ENCODE measurements at regions not wholly inside any gene's neighbourhood (a gene's known extent, or its start where the extent isn't known, plus 50 kb on each side); places are given as distances from the start of the nearest gene placed in this dataset.

DNA sequence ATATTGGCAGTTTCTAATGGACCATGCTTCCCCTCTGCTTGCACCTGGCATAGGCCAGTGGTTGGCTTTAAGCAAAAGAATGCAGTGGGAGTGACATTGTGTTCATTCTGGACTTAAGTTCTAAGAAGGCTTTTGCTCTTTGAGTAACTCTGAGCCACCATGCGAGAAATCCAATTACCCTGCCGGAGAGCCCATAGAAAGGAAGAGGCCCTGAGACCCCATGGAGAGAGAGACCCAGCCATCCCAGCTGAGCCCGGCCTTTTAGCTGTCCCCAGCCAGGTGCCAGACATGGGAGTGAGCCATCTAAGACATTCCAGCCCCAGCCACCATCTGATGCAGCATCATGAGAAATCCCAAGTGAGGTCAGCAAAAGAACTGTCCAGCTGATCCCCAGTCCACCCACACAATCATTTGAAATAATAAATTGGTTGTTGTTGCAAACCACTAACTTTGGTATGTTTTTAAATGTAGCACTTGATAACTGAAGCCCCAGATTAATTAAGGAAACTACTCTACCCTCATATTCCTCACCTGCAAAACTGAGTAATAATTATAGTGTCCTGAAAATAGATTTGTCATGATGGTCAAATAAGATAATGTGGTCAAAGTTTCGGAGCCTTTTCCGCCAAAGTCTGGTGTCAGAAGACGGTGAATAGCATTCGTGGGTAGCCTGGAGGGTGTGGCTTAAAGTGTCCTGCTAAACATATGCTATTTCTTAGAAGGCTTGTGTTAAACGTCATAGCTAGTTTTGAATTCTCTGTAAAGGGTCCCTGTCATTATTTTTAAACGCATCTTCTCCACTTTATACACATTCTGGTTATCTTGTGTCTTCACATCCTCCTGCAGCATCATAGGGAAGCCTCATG lies 166.6 kb upstream of the PELI2 start:
- Histone ChIP-seq H3K27me3 (ENCODE audit: low read length) (no peaks in the 10 kb centered on the region), H3K4me3 (ENCODE audit: insufficient read depth, low read length, poor library complexity, severe bottlenecking) (no peak overlapping the region), H3K9ac (ENCODE audit: low read length) (no peak overlapping the region), H3K4me2 (ENCODE audit: low read depth, low read length, poor library complexity, severe bottlenecking) (no peak overlapping the region), H3K27ac (ENCODE audit: low read depth, low read length) (no peak overlapping the region), H3K9me3 (ENCODE audit: insufficient read depth, low read length) (no peaks in the 10 kb centered on the region), H4K20me1 (ENCODE audit: low read depth, low read length) (no peaks in the 10 kb centered on the region), H3F3A (ENCODE audit: insufficient read depth) (no peaks in the 10 kb centered on the region), H3K9me2 (replicated peaks; ENCODE audit: insufficient read depth, low read length) (no peaks in the 10 kb centered on the region), H3K79me2 (ENCODE audit: insufficient read depth, low read length) (no peaks in the 10 kb centered on the region), H3K36me3 (ENCODE audit: low read length) (no peaks in the 10 kb centered on the region), H2AFZ (ENCODE audit: low read depth, low read length, severe bottlenecking) (no peak overlapping the region)
- TF ChIP-seq, protein P1, sequence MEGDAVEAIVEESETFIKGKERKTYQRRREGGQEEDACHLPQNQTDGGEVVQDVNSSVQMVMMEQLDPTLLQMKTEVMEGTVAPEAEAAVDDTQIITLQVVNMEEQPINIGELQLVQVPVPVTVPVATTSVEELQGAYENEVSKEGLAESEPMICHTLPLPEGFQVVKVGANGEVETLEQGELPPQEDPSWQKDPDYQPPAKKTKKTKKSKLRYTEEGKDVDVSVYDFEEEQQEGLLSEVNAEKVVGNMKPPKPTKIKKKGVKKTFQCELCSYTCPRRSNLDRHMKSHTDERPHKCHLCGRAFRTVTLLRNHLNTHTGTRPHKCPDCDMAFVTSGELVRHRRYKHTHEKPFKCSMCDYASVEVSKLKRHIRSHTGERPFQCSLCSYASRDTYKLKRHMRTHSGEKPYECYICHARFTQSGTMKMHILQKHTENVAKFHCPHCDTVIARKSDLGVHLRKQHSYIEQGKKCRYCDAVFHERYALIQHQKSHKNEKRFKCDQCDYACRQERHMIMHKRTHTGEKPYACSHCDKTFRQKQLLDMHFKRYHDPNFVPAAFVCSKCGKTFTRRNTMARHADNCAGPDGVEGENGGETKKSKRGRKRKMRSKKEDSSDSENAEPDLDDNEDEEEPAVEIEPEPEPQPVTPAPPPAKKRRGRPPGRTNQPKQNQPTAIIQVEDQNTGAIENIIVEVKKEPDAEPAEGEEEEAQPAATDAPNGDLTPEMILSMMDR (IDR thresholded peaks at IDR 0.05; ENCODE audit: insufficient read depth, low read length, poor library complexity, severe bottlenecking), result no peak
- no peak for TF ChIP-seq EZH2phosphoT487 (conservative IDR thresholded peaks at IDR 0.05; ENCODE audit: low read length)

DNA sequence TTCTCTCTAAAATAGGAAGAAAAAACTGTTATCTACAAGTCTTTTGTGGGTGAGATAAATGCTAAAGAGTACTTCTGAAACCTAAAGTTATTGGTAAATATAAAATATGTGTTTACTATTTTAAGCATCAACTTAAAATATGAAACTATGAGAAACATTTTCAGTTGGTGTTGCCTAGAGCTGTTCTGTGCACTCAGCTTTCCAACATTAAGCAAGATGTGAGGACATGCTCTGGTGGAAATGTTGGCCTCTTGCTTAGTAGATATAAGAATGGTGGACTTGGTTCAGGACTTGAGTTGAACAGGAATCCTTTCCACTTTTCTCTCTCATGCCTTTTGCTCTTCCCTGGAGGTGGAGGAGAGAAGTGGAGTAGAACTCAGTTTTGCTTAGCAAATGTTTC lies 164.1 kb upstream of the PELI2 start:
- H3K36me3 ChIP-seq (ENCODE audit: low read length), result no peaks in the 10 kb centered on the region
- H3F3A ChIP-seq (ENCODE audit: insufficient read depth), result no peaks in the 10 kb centered on the region
- H3K9ac ChIP-seq (ENCODE audit: low read length), result no peak overlapping the region
- H3K9me3 ChIP-seq (ENCODE audit: insufficient read depth, low read length), result no peaks in the 10 kb centered on the region
- no peak overlapping the region for H3K4me3 ChIP-seq (ENCODE audit: insufficient read depth, low read length, poor library complexity, severe bottlenecking)
- H3K27ac ChIP-seq (ENCODE audit: low read depth, low read length), result no peak overlapping the region
- H3K79me2 ChIP-seq (ENCODE audit: insufficient read depth, low read length), result no peaks in the 10 kb centered on the region
- TF ChIP-seq EZH2phosphoT487 (conservative IDR thresholded peaks at IDR 0.05; ENCODE audit: low read length), result no peak
- TF ChIP-seq, protein P1 (IDR thresholded peaks at IDR 0.05; ENCODE audit: insufficient read depth, low read length, poor library complexity, severe bottlenecking), result no peak
- no peaks in the 10 kb centered on the region for H3K9me2 ChIP-seq (replicated peaks; ENCODE audit: insufficient read depth, low read length)
- no peak overlapping the region for H3K4me2 ChIP-seq (ENCODE audit: low read depth, low read length, poor library complexity, severe bottlenecking)
- H4K20me1 ChIP-seq (ENCODE audit: low read depth, low read length), result no peaks in the 10 kb centered on the region
- no peaks in the 10 kb centered on the region for H3K27me3 ChIP-seq (ENCODE audit: low read length)
- no peak overlapping the region for H2AFZ ChIP-seq (ENCODE audit: low read depth, low read length, severe bottlenecking)

DNA sequence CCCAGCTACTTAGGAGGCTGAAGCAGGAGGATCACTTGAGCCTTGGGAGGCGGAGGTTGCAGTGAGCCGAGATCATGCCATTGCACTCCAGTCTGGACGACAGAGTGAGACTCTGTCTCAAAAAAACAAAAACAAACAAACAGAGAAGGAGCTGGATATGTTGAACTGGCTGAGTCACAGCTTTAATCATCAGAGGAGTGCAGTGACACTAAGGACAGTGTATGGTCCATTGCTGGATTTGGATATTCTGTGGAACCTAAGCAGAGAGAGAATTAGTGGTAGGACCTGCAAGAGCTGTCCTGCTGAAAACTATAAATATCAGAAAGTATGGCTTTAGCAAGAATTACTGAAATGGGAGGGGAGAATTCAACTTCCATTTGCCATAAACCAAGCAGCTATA lies 163.0 kb upstream of the PELI2 start:
- Histone ChIP-seq H3K27ac (ENCODE audit: low read depth, low read length) (no peak overlapping the region), H2AFZ (ENCODE audit: low read depth, low read length, severe bottlenecking) (no peak overlapping the region), H3K27me3 (ENCODE audit: low read length) (no peaks in the 10 kb centered on the region), H4K20me1 (ENCODE audit: low read depth, low read length) (no peaks in the 10 kb centered on the region), H3F3A (ENCODE audit: insufficient read depth) (no peaks in the 10 kb centered on the region), H3K36me3 (ENCODE audit: low read length) (no peaks in the 10 kb centered on the region), H3K4me3 (ENCODE audit: insufficient read depth, low read length, poor library complexity, severe bottlenecking) (no peak overlapping the region), H3K9me2 (replicated peaks; ENCODE audit: insufficient read depth, low read length) (no peaks in the 10 kb centered on the region), H3K9ac (ENCODE audit: low read length) (no peak overlapping the region), H3K4me2 (ENCODE audit: low read depth, low read length, poor library complexity, severe bottlenecking) (no peak overlapping the region), H3K79me2 (ENCODE audit: insufficient read depth, low read length) (no peaks in the 10 kb centered on the region), H3K9me3 (ENCODE audit: insufficient read depth, low read length) (no peaks in the 10 kb centered on the region)
- no peak for TF ChIP-seq EZH2phosphoT487 (conservative IDR thresholded peaks at IDR 0.05; ENCODE audit: low read length)
- TF ChIP-seq, protein P1 (IDR thresholded peaks at IDR 0.05; ENCODE audit: insufficient read depth, low read length, poor library complexity, severe bottlenecking), result no peak
